HL-60 (cell line): ENCODE measurements at regions not wholly inside any gene's neighbourhood (a gene's known extent, or its start where the extent isn't known, plus 50 kb on each side); places are given as distances from the start of the nearest gene placed in this dataset.

Experiments
- DNase-seq, 2 experiments: peaks; one replicate each; pipeline ENCODE4 v3.0.0-alpha.2; 2010 to 2020; ENCODE audit warnings: low read depth in 1 of 2, low spot score in 1 of 2
- H3K27ac ChIP-seq: fragments of 250-450 bp; sonication (Bioruptor Pico); replicated peaks from 2 replicates; pipeline ENCODE4 v1.5.1; 2020; ENCODE audit warnings: mild to moderate bottlenecking, moderate library complexity
- H3K27me3 ChIP-seq: fragments of 250-450 bp; sonication (Bioruptor Pico); 2 replicates; pipeline ENCODE4 v1.5.1; 2021; ENCODE audit warnings: mild to moderate bottlenecking, moderate library complexity; ENCODE audit not compliant: insufficient read depth, poor library complexity, severe bottlenecking
- H3K4me3 ChIP-seq: replicated peaks from 2 replicates; pipeline ENCODE4 v1.5.1; 2011; ENCODE audit warnings: mild to moderate bottlenecking, control low read depth, low read length; ENCODE audit not compliant: insufficient read depth
- GABPA ChIP-seq: IDR thresholded peaks from 2 replicates; pipeline ENCODE4 v1.6.1; 2012; ENCODE audit warnings: low read depth
- POLR2AphosphoS5 ChIP-seq: IDR thresholded peaks from 2 replicates; pipeline ENCODE4 v1.6.1; 2012; ENCODE audit warnings: low read depth
- SPI1 ChIP-seq: IDR thresholded peaks from 2 replicates; pipeline ENCODE4 v1.6.1; 2012; ENCODE audit warnings: low read depth, mild to moderate bottlenecking, borderline replicate concordance
- TF ChIP-seq, protein P1 (sequence below): IDR thresholded peaks from one replicate; pipeline ENCODE4 v1.5.1; 2011; ENCODE audit warnings: low read length, control low read depth, inconsistent platforms; ENCODE audit not compliant: insufficient read depth
- TF ChIP-seq, protein P2 (sequence below): IDR thresholded peaks from 2 replicates; pipeline ENCODE4 v1.6.1; 2012; ENCODE audit warnings: low read depth; ENCODE audit not compliant: insufficient replicate concordance

DNA sequence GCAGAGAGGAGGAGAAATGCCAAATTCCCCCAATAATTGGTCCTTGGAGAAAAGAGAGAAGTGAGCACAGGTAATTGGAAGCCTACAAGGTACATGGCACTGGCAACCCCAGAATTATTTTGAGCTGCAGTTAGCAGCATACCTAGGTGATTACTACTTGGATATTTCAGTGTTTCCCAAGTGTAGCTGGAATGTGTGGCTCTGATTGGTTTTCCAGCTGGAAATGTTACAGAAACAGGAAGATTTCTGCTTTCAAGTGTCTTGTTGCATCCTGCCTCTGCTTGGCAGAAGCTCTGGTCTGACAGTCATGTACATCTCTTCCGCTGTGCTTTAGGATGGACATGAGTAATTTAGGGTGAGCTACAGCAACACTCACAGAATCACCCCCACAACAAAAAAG, 262.1 kb downstream of the ENC1 start:
- DNase-seq = no peak
- TF ChIP-seq GABPA (no peak), SPI1 (no peak), POLR2AphosphoS5 (no peak)
- TF ChIP-seq, protein P1, sequence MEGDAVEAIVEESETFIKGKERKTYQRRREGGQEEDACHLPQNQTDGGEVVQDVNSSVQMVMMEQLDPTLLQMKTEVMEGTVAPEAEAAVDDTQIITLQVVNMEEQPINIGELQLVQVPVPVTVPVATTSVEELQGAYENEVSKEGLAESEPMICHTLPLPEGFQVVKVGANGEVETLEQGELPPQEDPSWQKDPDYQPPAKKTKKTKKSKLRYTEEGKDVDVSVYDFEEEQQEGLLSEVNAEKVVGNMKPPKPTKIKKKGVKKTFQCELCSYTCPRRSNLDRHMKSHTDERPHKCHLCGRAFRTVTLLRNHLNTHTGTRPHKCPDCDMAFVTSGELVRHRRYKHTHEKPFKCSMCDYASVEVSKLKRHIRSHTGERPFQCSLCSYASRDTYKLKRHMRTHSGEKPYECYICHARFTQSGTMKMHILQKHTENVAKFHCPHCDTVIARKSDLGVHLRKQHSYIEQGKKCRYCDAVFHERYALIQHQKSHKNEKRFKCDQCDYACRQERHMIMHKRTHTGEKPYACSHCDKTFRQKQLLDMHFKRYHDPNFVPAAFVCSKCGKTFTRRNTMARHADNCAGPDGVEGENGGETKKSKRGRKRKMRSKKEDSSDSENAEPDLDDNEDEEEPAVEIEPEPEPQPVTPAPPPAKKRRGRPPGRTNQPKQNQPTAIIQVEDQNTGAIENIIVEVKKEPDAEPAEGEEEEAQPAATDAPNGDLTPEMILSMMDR = no peak
- TF ChIP-seq, protein P2, sequence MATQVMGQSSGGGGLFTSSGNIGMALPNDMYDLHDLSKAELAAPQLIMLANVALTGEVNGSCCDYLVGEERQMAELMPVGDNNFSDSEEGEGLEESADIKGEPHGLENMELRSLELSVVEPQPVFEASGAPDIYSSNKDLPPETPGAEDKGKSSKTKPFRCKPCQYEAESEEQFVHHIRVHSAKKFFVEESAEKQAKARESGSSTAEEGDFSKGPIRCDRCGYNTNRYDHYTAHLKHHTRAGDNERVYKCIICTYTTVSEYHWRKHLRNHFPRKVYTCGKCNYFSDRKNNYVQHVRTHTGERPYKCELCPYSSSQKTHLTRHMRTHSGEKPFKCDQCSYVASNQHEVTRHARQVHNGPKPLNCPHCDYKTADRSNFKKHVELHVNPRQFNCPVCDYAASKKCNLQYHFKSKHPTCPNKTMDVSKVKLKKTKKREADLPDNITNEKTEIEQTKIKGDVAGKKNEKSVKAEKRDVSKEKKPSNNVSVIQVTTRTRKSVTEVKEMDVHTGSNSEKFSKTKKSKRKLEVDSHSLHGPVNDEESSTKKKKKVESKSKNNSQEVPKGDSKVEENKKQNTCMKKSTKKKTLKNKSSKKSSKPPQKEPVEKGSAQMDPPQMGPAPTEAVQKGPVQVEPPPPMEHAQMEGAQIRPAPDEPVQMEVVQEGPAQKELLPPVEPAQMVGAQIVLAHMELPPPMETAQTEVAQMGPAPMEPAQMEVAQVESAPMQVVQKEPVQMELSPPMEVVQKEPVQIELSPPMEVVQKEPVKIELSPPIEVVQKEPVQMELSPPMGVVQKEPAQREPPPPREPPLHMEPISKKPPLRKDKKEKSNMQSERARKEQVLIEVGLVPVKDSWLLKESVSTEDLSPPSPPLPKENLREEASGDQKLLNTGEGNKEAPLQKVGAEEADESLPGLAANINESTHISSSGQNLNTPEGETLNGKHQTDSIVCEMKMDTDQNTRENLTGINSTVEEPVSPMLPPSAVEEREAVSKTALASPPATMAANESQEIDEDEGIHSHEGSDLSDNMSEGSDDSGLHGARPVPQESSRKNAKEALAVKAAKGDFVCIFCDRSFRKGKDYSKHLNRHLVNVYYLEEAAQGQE = no peak
- no peak overlapping the region for H3K4me3 ChIP-seq
- no peak overlapping the region for H3K27ac ChIP-seq
- H3K27me3 ChIP-seq = no peaks in the 10 kb centered on the region

DNA sequence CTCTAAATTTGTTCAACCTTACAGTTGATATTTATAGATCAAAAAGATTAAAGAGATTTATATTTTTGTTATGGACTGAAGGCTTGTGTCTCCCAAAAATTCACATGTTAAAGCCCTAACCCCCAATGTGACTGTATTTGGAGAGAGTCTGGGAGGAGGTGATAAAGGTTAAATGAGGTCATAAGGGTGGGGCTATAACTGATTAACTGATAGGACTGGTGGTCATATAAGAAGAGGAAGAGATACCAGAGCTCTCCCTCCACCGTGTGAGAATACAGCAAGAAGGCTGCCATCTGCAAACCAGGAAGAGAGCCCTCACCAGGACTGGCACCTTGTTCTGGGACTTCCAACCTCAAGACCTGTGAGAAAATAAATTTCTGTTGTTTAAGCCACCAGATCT, 264.3 kb downstream of the ENC1 start:
- H3K27me3 ChIP-seq = no peaks in the 10 kb centered on the region
- H3K4me3 ChIP-seq = no peak overlapping the region
- H3K27ac ChIP-seq = no peak overlapping the region
- DNase-seq = no peak
- TF ChIP-seq GABPA (no peak), POLR2AphosphoS5 (no peak), SPI1 (no peak)
- TF ChIP-seq, protein P2 = no peak
- TF ChIP-seq, protein P1 = no peak

DNA sequence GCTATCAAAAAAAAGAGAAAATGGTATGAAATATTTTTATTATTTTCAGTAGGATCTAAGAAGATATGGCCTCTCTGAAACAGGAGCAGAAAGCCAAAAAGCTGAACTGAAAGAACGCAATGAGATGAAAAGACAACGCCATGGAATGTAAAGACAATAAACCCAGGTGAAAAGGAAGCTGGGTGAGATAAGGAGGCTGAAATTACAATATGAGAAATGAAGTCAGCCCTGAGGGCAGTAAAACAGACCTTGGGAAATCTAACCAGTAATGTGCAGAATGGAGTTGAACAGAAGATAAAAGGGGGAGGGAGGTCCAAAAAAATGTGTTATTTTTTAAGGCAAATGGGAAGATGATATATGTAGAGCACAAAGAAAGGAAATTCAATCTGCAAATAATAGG, 265.3 kb downstream of the ENC1 start:
- no peak for TF ChIP-seq SPI1
- no peak for TF ChIP-seq GABPA
- TF ChIP-seq, protein P2 = no peak
- TF ChIP-seq, protein P1 = no peak
- no peak for TF ChIP-seq POLR2AphosphoS5
- no peak overlapping the region for H3K27ac ChIP-seq
- H3K27me3 ChIP-seq = no peaks in the 10 kb centered on the region

More for the DNA sequence above, 265.3 kb downstream of the ENC1 start:
- no peak overlapping the region for H3K4me3 ChIP-seq
- DNase-seq = no peak
